ENCODE measurements at regions not wholly inside any gene's neighbourhood (a gene's known extent, or its start where the extent isn't known, plus 50 kb on each side); places are given as distances from the start of the nearest gene placed in this dataset.

- no peaks in the 10 kb centered on the region for H3K36me3 Mint-ChIP-seq
- H3K27me3 Mint-ChIP-seq, result peaks cover 2% of the 10 kb centered on the region
- no peak overlapping the region for H3K27ac Mint-ChIP-seq
- no peak overlapping the region for H3K4me3 Mint-ChIP-seq
- H3K4me1 Mint-ChIP-seq (ENCODE audit: low read depth), result no peaks in the 10 kb centered on the region
- H3K9me3 Mint-ChIP-seq (ENCODE audit: low read depth), result no peaks in the 10 kb centered on the region
Measured at GRCh38 chr2:120920454-120921148, 184.9 kb downstream of the GLI2 start.

- Mint-ChIP-seq H3K9me3 (ENCODE audit: low read depth) (no peaks in the 10 kb centered on the region), H3K4me1 (ENCODE audit: low read depth) (no peaks in the 10 kb centered on the region), H3K27me3 (peaks cover 2% of the 10 kb centered on the region), H3K4me3 (no peak overlapping the region), H3K27ac (no peak overlapping the region), H3K36me3 (no peaks in the 10 kb centered on the region)
Measured at GRCh38 chr2:120921457-120921856, 185.8 kb downstream of the GLI2 start.

- Mint-ChIP-seq H3K27ac (no peak overlapping the region), H3K9me3 (ENCODE audit: low read depth) (no peaks in the 10 kb centered on the region), H3K27me3 (peaks cover 2% of the 10 kb centered on the region)
Measured at GRCh38 chr2:120922571-120923332, 187.1 kb downstream of the GLI2 start.

GRCh38 chr2:120923426-120923825, 187.8 kb downstream of the GLI2 start:
- no peaks in the 10 kb centered on the region for H3K9me3 Mint-ChIP-seq (ENCODE audit: low read depth)

More at GRCh38 chr2:120922571-120923332, 187.1 kb downstream of the GLI2 start:
- H3K4me3 Mint-ChIP-seq, result no peak overlapping the region
- no peaks in the 10 kb centered on the region for H3K36me3 Mint-ChIP-seq
- no peaks in the 10 kb centered on the region for H3K4me1 Mint-ChIP-seq (ENCODE audit: low read depth)

GRCh38 chr2:120924924-120925323, 189.3 kb downstream of the GLI2 start:
- H3K9me3 Mint-ChIP-seq (ENCODE audit: low read depth), result no peaks in the 10 kb centered on the region
- no peaks in the 10 kb centered on the region for H3K4me1 Mint-ChIP-seq (ENCODE audit: low read depth)
- H3K36me3 Mint-ChIP-seq, result no peaks in the 10 kb centered on the region
- H3K27me3 Mint-ChIP-seq, result peaks cover 2% of the 10 kb centered on the region
- no peak overlapping the region for H3K4me3 Mint-ChIP-seq
- no peak overlapping the region for H3K27ac Mint-ChIP-seq

More at GRCh38 chr2:120923426-120923825, 187.8 kb downstream of the GLI2 start:
- no peak overlapping the region for H3K27ac Mint-ChIP-seq
- no peaks in the 10 kb centered on the region for H3K36me3 Mint-ChIP-seq
- no peak overlapping the region for H3K4me3 Mint-ChIP-seq
- H3K27me3 Mint-ChIP-seq, result peaks cover 2% of the 10 kb centered on the region
- no peaks in the 10 kb centered on the region for H3K4me1 Mint-ChIP-seq (ENCODE audit: low read depth)

GRCh38 chr2:120926463-120927264, 191.0 kb downstream of the GLI2 start:
- Mint-ChIP-seq H3K4me1 (ENCODE audit: low read depth) (no peaks in the 10 kb centered on the region), H3K4me3 (no peak overlapping the region), H3K36me3 (no peaks in the 10 kb centered on the region), H3K27ac (no peak overlapping the region), H3K9me3 (ENCODE audit: low read depth) (no peaks in the 10 kb centered on the region), H3K27me3 (peaks cover 2% of the 10 kb centered on the region)

- H3K36me3 Mint-ChIP-seq, result no peaks in the 10 kb centered on the region
Measured at GRCh38 chr2:120927265-120927628, 191.6 kb downstream of the GLI2 start.

GRCh38 chr2:120929829-120930228, 194.2 kb downstream of the GLI2 start:
- H3K9me3 Mint-ChIP-seq (ENCODE audit: low read depth), result no peaks in the 10 kb centered on the region
- H3K4me1 Mint-ChIP-seq (ENCODE audit: low read depth), result no peaks in the 10 kb centered on the region
- no peaks in the 10 kb centered on the region for H3K36me3 Mint-ChIP-seq
- no peaks in the 10 kb centered on the region for H3K27me3 Mint-ChIP-seq
- no peak overlapping the region for H3K4me3 Mint-ChIP-seq
- no peak overlapping the region for H3K27ac Mint-ChIP-seq

More at GRCh38 chr2:120927265-120927628, 191.6 kb downstream of the GLI2 start:
- Mint-ChIP-seq H3K4me1 (ENCODE audit: low read depth) (no peaks in the 10 kb centered on the region), H3K27me3 (peaks cover under 1% of the 10 kb centered on the region), H3K4me3 (no peak overlapping the region), H3K9me3 (ENCODE audit: low read depth) (no peaks in the 10 kb centered on the region), H3K27ac (no peak overlapping the region)

- Mint-ChIP-seq H3K4me3 (no peak overlapping the region), H3K27ac (no peak overlapping the region), H3K36me3 (no peaks in the 10 kb centered on the region), H3K9me3 (ENCODE audit: low read depth) (no peaks in the 10 kb centered on the region), H3K27me3 (no peaks in the 10 kb centered on the region), H3K4me1 (ENCODE audit: low read depth) (no peaks in the 10 kb centered on the region)
Measured at GRCh38 chr2:120930236-120930635, 194.6 kb downstream of the GLI2 start.

- Mint-ChIP-seq H3K27me3 (no peaks in the 10 kb centered on the region), H3K36me3 (no peaks in the 10 kb centered on the region), H3K9me3 (ENCODE audit: low read depth) (no peaks in the 10 kb centered on the region), H3K4me3 (no peak overlapping the region), H3K4me1 (ENCODE audit: low read depth) (no peaks in the 10 kb centered on the region), H3K27ac (no peak overlapping the region)
Measured at GRCh38 chr2:120930864-120931263, 195.2 kb downstream of the GLI2 start.

GRCh38 chr2:120932472-120932871, 196.8 kb downstream of the GLI2 start:
- H3K4me3 Mint-ChIP-seq, result no peak overlapping the region
- no peaks in the 10 kb centered on the region for H3K9me3 Mint-ChIP-seq (ENCODE audit: low read depth)
- H3K27ac Mint-ChIP-seq, result no peak overlapping the region
- no peaks in the 10 kb centered on the region for H3K27me3 Mint-ChIP-seq
- no peaks in the 10 kb centered on the region for H3K4me1 Mint-ChIP-seq (ENCODE audit: low read depth)
- no peaks in the 10 kb centered on the region for H3K36me3 Mint-ChIP-seq

GRCh38 chr2:120932881-120933280, 197.2 kb downstream of the GLI2 start:
- no peaks in the 10 kb centered on the region for H3K9me3 Mint-ChIP-seq (ENCODE audit: low read depth)
- H3K4me1 Mint-ChIP-seq (ENCODE audit: low read depth), result no peaks in the 10 kb centered on the region
- no peaks in the 10 kb centered on the region for H3K36me3 Mint-ChIP-seq
- no peak overlapping the region for H3K4me3 Mint-ChIP-seq
- H3K27ac Mint-ChIP-seq, result no peak overlapping the region
- no peaks in the 10 kb centered on the region for H3K27me3 Mint-ChIP-seq

GRCh38 chr2:120933693-120934573, 198.3 kb downstream of the GLI2 start:
- Mint-ChIP-seq H3K27ac (no peak overlapping the region), H3K4me3 (no peak overlapping the region), H3K36me3 (no peaks in the 10 kb centered on the region), H3K9me3 (ENCODE audit: low read depth) (no peaks in the 10 kb centered on the region), H3K4me1 (ENCODE audit: low read depth) (no peaks in the 10 kb centered on the region), H3K27me3 (no peaks in the 10 kb centered on the region)

GRCh38 chr2:120934574-120935338, 199.1 kb downstream of the GLI2 start:
- Mint-ChIP-seq H3K27me3 (no peaks in the 10 kb centered on the region), H3K9me3 (ENCODE audit: low read depth) (no peaks in the 10 kb centered on the region), H3K27ac (no peak overlapping the region), H3K4me1 (ENCODE audit: low read depth) (no peaks in the 10 kb centered on the region), H3K4me3 (no peak overlapping the region), H3K36me3 (no peaks in the 10 kb centered on the region)

Data from activated naive CD8-positive, alpha-beta T cell (primary cell).